Osteocyte (in vitro differentiated cells): ENCODE measurements at regions not wholly inside any gene's neighbourhood (a gene's known extent, or its start where the extent isn't known, plus 50 kb on each side); places are given as distances from the start of the nearest gene placed in this dataset.

Experiments used
- DNase-seq: peaks from one replicate; pipeline ENCODE4 v3.0.0; 2021; ENCODE audit warnings: mixed read lengths; ENCODE audit not compliant: unreplicated experiment; ENCODE audit errors: extremely low spot score
- H3K27ac Mint-ChIP-seq: one replicate; pipeline ENCODE4 v1.8.0; 2021; ENCODE audit warnings: mild to moderate bottlenecking, mixed read lengths; ENCODE audit not compliant: unreplicated experiment
- H3K27me3 Mint-ChIP-seq: one replicate; pipeline ENCODE4 v1.8.0; 2021; ENCODE audit warnings: mixed read lengths; ENCODE audit not compliant: unreplicated experiment
- H3K36me3 Mint-ChIP-seq: one replicate; pipeline ENCODE4 v1.8.0; 2021; ENCODE audit warnings: mixed read lengths; ENCODE audit not compliant: unreplicated experiment
- H3K4me1 Mint-ChIP-seq: one replicate; pipeline ENCODE4 v1.8.0; 2021; ENCODE audit warnings: mixed read lengths; ENCODE audit not compliant: unreplicated experiment
- H3K4me3 Mint-ChIP-seq: one replicate; pipeline ENCODE4 v1.8.0; 2021; ENCODE audit warnings: mild to moderate bottlenecking, moderate library complexity, mixed read lengths; ENCODE audit not compliant: unreplicated experiment
- H3K9me3 Mint-ChIP-seq: one replicate; pipeline ENCODE4 v1.8.0; 2021; ENCODE audit warnings: mixed read lengths; ENCODE audit not compliant: unreplicated experiment
- TF ChIP-seq, protein P1 (sequence below): fragments of 200-600 bp; sonication (generic); IDR thresholded peaks from 2 replicates; pipeline ENCODE4 v1.5.0; 2021; ENCODE audit warnings: antibody characterized with exemption, mild to moderate bottlenecking, moderate library complexity

DNA sequence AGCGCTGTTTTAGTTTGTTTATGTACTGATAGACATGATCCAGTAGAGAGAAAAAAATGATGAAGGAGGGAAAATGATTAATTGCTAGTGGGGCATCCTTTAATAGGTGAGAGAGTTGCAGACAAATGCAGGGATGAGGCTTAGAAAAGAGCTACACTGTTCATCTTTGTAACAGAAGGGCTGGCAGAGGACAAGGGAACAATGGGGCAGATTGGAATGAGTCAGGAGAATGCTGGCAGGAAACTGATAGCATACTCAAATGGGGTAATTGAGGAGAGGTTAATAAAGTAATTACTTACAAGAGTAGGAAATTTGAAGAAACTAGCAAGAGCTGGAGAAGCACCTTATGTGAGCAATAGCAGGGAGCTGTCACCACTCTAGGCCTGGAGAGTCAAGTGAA, 170.9 kb downstream of the OXSM start:
- TF ChIP-seq, protein P1, sequence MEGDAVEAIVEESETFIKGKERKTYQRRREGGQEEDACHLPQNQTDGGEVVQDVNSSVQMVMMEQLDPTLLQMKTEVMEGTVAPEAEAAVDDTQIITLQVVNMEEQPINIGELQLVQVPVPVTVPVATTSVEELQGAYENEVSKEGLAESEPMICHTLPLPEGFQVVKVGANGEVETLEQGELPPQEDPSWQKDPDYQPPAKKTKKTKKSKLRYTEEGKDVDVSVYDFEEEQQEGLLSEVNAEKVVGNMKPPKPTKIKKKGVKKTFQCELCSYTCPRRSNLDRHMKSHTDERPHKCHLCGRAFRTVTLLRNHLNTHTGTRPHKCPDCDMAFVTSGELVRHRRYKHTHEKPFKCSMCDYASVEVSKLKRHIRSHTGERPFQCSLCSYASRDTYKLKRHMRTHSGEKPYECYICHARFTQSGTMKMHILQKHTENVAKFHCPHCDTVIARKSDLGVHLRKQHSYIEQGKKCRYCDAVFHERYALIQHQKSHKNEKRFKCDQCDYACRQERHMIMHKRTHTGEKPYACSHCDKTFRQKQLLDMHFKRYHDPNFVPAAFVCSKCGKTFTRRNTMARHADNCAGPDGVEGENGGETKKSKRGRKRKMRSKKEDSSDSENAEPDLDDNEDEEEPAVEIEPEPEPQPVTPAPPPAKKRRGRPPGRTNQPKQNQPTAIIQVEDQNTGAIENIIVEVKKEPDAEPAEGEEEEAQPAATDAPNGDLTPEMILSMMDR: no peak
- no peaks in the 10 kb centered on the region for H3K4me1 Mint-ChIP-seq
- no peaks in the 10 kb centered on the region for H3K27me3 Mint-ChIP-seq
- no peak overlapping the region for H3K27ac Mint-ChIP-seq
- no peaks in the 10 kb centered on the region for H3K36me3 Mint-ChIP-seq
- H3K4me3 Mint-ChIP-seq: no peak overlapping the region
- DNase-seq: no peak
- no peaks in the 10 kb centered on the region for H3K9me3 Mint-ChIP-seq

DNA sequence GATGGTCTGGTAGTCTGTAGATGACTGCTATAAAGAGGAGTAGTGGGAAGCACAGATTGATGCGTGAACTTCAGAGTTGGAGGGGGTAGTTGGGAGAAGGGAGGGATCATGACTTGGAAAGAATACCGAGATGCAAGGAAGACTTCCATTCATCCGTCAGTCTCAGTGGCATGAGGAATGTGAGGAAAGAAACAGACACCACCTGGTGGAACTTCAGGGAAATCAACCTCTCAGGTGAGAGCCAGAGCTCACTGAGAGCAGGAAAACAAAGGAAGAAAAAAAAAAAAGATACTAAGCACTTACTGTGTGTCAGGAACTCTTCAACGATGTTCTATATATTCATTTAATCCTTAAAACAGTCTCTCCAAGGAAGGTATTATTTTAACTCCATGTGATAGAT, 172.4 kb downstream of the OXSM start:
- Mint-ChIP-seq H3K36me3 (no peaks in the 10 kb centered on the region), H3K4me3 (no peak overlapping the region), H3K27ac (no peak overlapping the region), H3K9me3 (no peaks in the 10 kb centered on the region), H3K4me1 (no peaks in the 10 kb centered on the region), H3K27me3 (no peaks in the 10 kb centered on the region)
- TF ChIP-seq, protein P1: no peak
- no peak for DNase-seq

DNA sequence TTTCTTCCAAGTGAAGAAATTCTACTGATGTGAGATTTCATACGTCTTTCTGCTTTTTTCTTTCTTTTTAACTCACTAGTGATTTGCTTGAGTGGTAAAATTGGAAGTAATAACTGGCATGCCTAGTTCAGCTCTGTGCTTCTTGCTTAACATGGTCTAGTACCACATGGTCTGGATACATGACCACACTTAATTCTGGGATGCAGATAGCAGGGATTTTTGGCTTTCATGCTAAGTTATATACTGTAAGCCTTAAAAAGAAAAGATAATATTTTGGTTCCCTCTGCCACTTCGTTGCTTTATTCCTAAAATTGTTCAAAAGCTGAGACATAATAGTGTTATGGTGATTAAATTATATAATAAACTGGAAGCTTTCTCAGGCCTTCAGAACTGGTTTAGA, 174.3 kb downstream of the OXSM start:
- DNase-seq: no peak
- no peaks in the 10 kb centered on the region for H3K4me1 Mint-ChIP-seq
- H3K36me3 Mint-ChIP-seq: no peaks in the 10 kb centered on the region
- H3K9me3 Mint-ChIP-seq: no peaks in the 10 kb centered on the region
- no peaks in the 10 kb centered on the region for H3K27me3 Mint-ChIP-seq
- TF ChIP-seq, protein P1: no peak
- H3K4me3 Mint-ChIP-seq: no peak overlapping the region
- H3K27ac Mint-ChIP-seq: no peak overlapping the region

DNA sequence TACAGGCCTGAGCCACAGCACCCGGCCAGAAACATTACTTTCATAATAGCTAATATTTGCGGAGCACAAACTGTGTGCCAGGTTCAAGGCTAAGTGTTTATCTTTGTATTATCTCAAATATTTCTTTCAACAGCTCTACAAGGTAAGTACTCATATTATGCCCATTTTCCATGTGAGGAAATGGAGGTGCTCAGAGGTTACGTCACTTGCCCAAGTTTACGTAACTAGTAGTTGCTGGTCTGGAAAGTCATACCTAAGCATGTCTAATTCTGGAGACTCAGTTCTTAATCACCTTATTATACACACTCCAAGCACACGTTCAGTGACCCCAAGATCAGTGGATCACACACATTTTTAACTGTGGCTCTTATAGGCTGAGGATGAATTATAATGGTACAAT, 177.5 kb downstream of the OXSM start:
- Mint-ChIP-seq H3K9me3 (no peaks in the 10 kb centered on the region), H3K27ac (no peak overlapping the region), H3K4me3 (no peak overlapping the region), H3K36me3 (no peaks in the 10 kb centered on the region), H3K4me1 (no peaks in the 10 kb centered on the region), H3K27me3 (no peaks in the 10 kb centered on the region)
- TF ChIP-seq, protein P1: no peak
- no peak for DNase-seq

DNA sequence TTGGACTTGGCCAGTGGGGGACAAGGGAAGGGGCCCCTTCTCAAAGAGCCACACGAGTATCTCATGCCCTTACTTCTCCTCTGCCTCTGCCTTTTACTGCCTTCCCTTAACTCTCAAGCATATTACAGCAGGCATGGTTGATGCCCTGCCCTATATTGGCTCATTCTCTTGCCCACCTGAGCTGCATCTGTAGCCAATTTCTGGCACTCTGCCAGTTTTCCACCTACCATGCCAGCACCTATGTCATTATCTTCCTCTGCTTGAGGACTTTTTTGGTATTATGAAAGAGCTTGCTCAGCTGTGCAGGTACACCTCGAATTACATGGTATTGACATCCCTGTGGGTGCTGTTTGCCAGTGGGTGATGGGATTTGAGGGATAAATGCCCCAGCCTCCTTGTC, 181.8 kb downstream of the OXSM start:
- H3K27me3 Mint-ChIP-seq: no peaks in the 10 kb centered on the region
- H3K36me3 Mint-ChIP-seq: no peaks in the 10 kb centered on the region
- TF ChIP-seq, protein P1: no peak
- no peaks in the 10 kb centered on the region for H3K9me3 Mint-ChIP-seq
- DNase-seq: no peak
- H3K4me3 Mint-ChIP-seq: no peak overlapping the region
- H3K27ac Mint-ChIP-seq: no peak overlapping the region
- H3K4me1 Mint-ChIP-seq: no peaks in the 10 kb centered on the region
